Gastrocnemius medialis (tissue), 4 donors: ENCODE measurements at regions not wholly inside any gene's neighbourhood (a gene's known extent, or its start where the extent isn't known, plus 50 kb on each side); places are given as distances from the start of the nearest gene placed in this dataset.
"Not testable (repeated sequence)": the region's sequence is repeated elsewhere in the genome, so short reads cannot be mapped to it uniquely, and the experiment has no call there.

ENCODE experiments used
- ATAC-seq, 2 donors: fragments of 150-250 bp; one replicate each; pipeline ENCODE4 v1.9.1; 2016
- DNase-seq, 2 donors: peaks; one replicate each; pipeline ENCODE4 v3.0.0-alpha.2; 2019
- H3K27ac ChIP-seq, 4 donors: fragments of 200-600 bp; sonication (generic); 1 replicate in 1 of 4; 2 replicates in 3 of 4; pipeline ENCODE4 v1.5.1; 2016 to 2018; ENCODE audit warnings: mild to moderate bottlenecking in 2 of 4, moderate library complexity in 1 of 4
- H3K27me3 ChIP-seq, 3 donors: fragments of 200-600 bp; sonication (generic) in 2 of 3; 1 replicate in 1 of 3; 2 replicates in 2 of 3; pipeline versions ENCODE4 v1.5.1 to v1.6.0; 2016 to 2019; ENCODE audit warnings: mild to moderate bottlenecking in 1 of 3, moderate library complexity in 1 of 3
- H3K36me3 ChIP-seq, 2 donors: fragments of 200-600 bp; sonication (generic) in 1 of 2; one replicate each; pipeline ENCODE4 v1.5.1; 2017 to 2018
- H3K4me1 ChIP-seq, 2 donors: fragments of 200-600 bp; sonication (generic) in 1 of 2; one replicate each; pipeline ENCODE4 v1.5.1; 2016 to 2017; ENCODE audit warnings: mild to moderate bottlenecking in 2 of 2
- H3K4me3 ChIP-seq, 4 donors: fragments of 200-600 bp; sonication (generic) in 3 of 4; 1 replicate in 1 of 4; 2 replicates in 3 of 4; pipeline ENCODE4 v1.5.1; 2016 to 2019; ENCODE audit warnings: mild to moderate bottlenecking in 2 of 4
- H3K9me3 ChIP-seq, 3 donors: fragments of 200-600 bp; sonication (generic) in 2 of 3; 1 replicate in 1 of 3; 2 replicates in 2 of 3; pipeline ENCODE4 v1.5.1; 2016 to 2019
- POLR2A ChIP-seq, 2 donors: fragments of 450-650 bp; IDR thresholded peaks; one replicate each; pipeline ENCODE4 v1.6.1; 2017; ENCODE audit warnings: antibody characterized with exemption in 2 of 2, mild to moderate bottlenecking in 2 of 2, moderate library complexity in 2 of 2
- in situ Hi-C, 4 donors: fragments of 200-750 bp; cut with MboI; loops; one replicate each; pipeline versions ENCODE4 v1.15.0 to v1.8.0; 2017; ENCODE audit warnings: low sequenced_read_pairs in 4 of 4
- intact Hi-C: fragments of 100-400 bp; cut with DNase I; formaldehyde crosslinking; loops from one replicate; pipeline ENCODE4 v1.15.1; 2023; ENCODE audit warnings: low total_unique reads
- TF ChIP-seq, protein P1 (sequence below), 5 experiments: fragments of 450-650 bp in 3 of 5; fragments of 200-600 bp in 2 of 5; sonication (generic) in 2 of 5; IDR thresholded peaks in 4 of 5; conservative IDR thresholded peaks in 1 of 5; 1 replicate in 4 of 5; 2 replicates in 1 of 5; pipeline ENCODE4 v1.5.1; 2016 to 2019; ENCODE audit warnings: antibody characterized with exemption in 5 of 5, mild to moderate bottlenecking in 3 of 5, moderate library complexity in 3 of 5

DNA sequence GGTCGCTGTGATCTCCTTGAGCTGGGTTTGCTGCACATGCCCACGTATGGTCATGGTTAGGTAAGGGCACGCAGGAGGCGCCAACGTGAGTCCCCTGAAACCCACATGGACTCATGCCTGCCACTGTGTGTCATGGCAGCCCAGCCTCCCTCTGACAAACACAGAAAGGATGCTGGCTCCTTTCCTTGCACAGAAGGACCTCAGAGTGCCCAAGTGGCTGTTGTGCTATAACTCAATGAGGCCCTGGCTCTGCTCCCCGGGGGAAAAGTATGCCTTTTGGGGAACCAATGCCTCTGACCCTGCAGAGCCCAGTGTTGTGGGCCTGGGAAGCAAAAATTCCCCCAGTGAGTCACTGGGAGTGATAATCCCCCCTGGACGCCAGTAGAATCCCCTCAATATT lies 233.9 kb downstream of the VAPA start:
- no peak for TF ChIP-seq POLR2A (IDR thresholded peaks at IDR 0.05)
- TF ChIP-seq, protein P1, sequence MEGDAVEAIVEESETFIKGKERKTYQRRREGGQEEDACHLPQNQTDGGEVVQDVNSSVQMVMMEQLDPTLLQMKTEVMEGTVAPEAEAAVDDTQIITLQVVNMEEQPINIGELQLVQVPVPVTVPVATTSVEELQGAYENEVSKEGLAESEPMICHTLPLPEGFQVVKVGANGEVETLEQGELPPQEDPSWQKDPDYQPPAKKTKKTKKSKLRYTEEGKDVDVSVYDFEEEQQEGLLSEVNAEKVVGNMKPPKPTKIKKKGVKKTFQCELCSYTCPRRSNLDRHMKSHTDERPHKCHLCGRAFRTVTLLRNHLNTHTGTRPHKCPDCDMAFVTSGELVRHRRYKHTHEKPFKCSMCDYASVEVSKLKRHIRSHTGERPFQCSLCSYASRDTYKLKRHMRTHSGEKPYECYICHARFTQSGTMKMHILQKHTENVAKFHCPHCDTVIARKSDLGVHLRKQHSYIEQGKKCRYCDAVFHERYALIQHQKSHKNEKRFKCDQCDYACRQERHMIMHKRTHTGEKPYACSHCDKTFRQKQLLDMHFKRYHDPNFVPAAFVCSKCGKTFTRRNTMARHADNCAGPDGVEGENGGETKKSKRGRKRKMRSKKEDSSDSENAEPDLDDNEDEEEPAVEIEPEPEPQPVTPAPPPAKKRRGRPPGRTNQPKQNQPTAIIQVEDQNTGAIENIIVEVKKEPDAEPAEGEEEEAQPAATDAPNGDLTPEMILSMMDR (IDR thresholded peaks at IDR 0.05 in 4 of 5, conservative IDR thresholded peaks at IDR 0.05 in 1 of 5), result no peak
- no peak for ATAC-seq
- Histone ChIP-seq H3K36me3 (no peaks in the 10 kb centered on the region), H3K9me3 (no peaks in the 10 kb centered on the region), H3K27ac (no peak overlapping the region), H3K4me3 (no peak overlapping the region), H3K27me3 (no peaks in the 10 kb centered on the region), H3K4me1 (no peaks in the 10 kb centered on the region)
- DNase-seq, result no peak
- intact Hi-C loops, result no loop called here
- in situ Hi-C loops, result no loop called here

DNA sequence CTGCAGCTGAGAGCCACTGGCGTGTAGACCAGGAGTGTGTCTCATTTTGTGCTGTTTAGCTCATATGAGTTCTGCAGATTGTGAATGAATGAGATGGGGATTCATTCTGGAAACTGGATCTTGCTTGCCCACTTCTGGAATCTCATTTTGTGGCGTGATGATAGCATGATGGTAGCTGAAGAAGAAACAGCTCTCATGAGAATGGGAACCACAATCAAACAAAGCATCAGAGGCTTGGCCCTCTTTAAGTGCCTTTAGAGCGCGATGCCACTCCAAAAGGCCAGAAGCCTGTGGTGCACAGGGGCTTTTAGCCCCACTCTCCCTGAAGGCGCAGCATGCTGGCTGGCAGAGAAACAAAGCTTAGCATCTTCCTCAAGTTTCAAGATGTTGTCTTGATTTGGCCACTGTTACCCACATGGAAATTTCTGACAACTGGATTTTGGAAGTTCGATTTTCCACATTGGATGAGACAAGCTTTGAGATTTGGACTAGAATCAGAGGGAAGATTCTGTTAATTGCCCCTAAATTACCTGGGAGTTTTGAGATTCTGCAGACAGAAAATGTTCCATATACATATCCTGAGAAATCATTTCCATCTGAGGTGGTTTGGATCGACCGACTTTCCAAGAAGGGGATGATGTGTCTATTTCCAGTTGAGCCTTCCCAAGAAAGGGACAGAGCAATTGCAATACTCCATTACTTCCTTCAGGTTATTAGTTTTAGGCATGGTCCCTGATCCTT lies 234.5 kb downstream of the VAPA start:
- no peaks in the 10 kb centered on the region for H3K4me1 ChIP-seq
- in situ Hi-C loops (no loop called here), intact Hi-C loops (no loop called here)
- no peak for ATAC-seq
- no peaks in the 10 kb centered on the region for H3K36me3 ChIP-seq
- TF ChIP-seq, protein P1 (IDR thresholded peaks at IDR 0.05 in 4 of 5, conservative IDR thresholded peaks at IDR 0.05 in 1 of 5), result no peak
- no peak for TF ChIP-seq POLR2A (IDR thresholded peaks at IDR 0.05)
- no peaks in the 10 kb centered on the region for H3K9me3 ChIP-seq
- H3K27me3 ChIP-seq, result no peaks in the 10 kb centered on the region
- DNase-seq, result no peak
- H3K4me3 ChIP-seq, result no peak overlapping the region
- no peak overlapping the region for H3K27ac ChIP-seq

DNA sequence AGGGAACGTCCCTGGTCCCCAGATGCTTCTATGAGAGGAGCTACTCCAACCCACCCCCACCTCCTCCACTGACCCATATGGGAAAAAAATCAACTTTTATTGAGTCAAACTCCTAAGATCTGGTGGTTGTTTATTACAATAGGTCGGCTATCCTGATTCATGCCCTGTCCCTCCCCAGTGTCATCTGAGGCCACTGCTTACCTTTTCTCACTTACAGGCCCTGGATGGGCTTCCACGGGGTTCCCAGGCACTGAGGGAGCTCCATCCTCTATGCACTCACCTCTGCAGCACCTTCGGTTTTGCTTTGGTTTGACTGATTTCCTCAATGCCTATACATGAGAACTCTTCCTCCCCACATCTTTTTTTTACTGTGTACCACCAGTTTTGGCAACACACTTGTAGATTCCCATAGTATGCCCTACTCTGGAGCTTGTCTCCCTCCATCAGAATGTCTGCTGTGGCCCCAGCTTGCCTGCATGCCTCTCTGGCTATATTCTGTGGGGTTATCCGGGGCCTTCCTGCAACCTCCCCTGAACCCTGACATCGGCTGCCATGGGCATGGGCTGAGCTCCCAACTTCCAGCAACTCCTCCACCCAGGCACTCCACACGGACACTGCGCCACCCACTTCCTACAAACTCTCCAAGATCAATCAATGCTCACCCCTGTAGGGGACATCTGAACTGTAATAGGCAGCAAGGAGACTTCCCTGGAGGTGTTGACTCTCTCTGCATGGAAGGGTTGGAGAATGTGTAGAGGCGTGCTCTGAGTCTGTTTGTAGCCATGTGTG lies 236.1 kb downstream of the VAPA start:
- TF ChIP-seq, protein P1 (IDR thresholded peaks at IDR 0.05 in 4 of 5, conservative IDR thresholded peaks at IDR 0.05 in 1 of 5), result no peak
- TF ChIP-seq POLR2A (IDR thresholded peaks at IDR 0.05), result no peak
- no peaks in the 10 kb centered on the region for H3K9me3 ChIP-seq
- no peaks in the 10 kb centered on the region for H3K4me1 ChIP-seq
- no peaks in the 10 kb centered on the region for H3K27me3 ChIP-seq
- no peak overlapping the region for H3K27ac ChIP-seq
- intact Hi-C loops (no loop called here), in situ Hi-C loops (loop anchor here in 1 of 4 donors (25.0 kb wide), 1 partner anchor 112 kb away; no protein-coding TSS in a partner anchor)
- H3K4me3 ChIP-seq, result no peak overlapping the region
- DNase-seq (no peak), ATAC-seq (no peak)
- no peaks in the 10 kb centered on the region for H3K36me3 ChIP-seq

DNA sequence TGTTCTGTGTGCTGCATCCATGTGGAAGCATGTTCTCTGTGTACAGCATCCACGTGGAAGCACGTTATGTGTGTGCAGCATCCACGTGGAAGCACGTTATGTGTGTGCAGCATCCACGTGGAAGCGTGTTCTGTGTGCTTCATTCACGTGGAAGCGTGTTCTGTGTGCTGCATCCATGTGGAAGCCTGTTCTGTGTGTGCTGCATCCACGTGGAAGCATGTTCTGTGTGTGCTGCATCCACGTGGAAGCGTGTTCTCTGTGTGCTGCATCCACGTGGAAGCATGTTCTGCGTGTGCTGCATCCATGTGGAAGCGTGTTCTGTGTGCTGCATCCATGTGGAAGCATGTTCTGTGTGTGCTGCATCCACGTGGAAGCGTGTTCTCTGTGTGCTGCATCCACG lies 236.8 kb downstream of the VAPA start:
- H3K36me3 ChIP-seq, result not testable (repeated sequence)

DNA sequence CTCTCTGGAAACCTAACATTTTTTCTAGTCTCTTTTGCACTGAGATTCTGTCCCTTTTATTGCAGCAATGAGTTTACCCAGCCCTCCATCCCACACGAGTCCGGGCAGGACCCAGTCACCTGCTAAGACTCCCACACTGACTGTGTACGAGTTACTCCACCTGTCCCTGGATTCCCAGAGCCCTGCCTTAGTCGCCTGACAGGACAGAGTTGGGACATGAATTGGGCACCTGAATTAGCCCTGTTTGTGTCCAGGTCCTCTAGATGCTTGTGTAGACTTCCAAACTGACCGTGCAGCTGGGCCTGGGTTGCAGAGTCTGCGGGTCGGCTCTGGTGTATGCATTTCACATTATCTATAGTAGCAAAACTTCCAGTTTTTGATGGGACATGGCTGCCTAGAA lies 238.7 kb downstream of the VAPA start:
- no peak for ATAC-seq
- Histone ChIP-seq H3K4me1 (no peaks in the 10 kb centered on the region), H3K36me3 (no peaks in the 10 kb centered on the region), H3K9me3 (no peaks in the 10 kb centered on the region), H3K27ac (no peak overlapping the region), H3K27me3 (no peaks in the 10 kb centered on the region), H3K4me3 (no peak overlapping the region)
- intact Hi-C loops, result no loop called here
- no peak for DNase-seq
- in situ Hi-C loops, result loop anchor here in 1 of 4 donors (25.0 kb wide), 1 partner anchor 110 kb away; no protein-coding TSS in a partner anchor
- TF ChIP-seq, protein P1 (IDR thresholded peaks at IDR 0.05 in 4 of 5, conservative IDR thresholded peaks at IDR 0.05 in 1 of 5), result no peak
- TF ChIP-seq POLR2A (IDR thresholded peaks at IDR 0.05), result no peak

More for the DNA sequence above, 236.8 kb downstream of the VAPA start:
- H3K27ac ChIP-seq, H3K4me1 ChIP-seq, H3K4me3 ChIP-seq, H3K9me3 ChIP-seq, ATAC-seq, intact Hi-C loops, H3K27me3 ChIP-seq, DNase-seq: not testable (repeated sequence)
- in situ Hi-C loops, result loop anchor here in 1 of 4 donors (25.0 kb wide), 1 partner anchor 112 kb away; no protein-coding TSS in a partner anchor
